ENCODE measurements at regions not wholly inside any gene's neighbourhood (a gene's known extent, or its start where the extent isn't known, plus 50 kb on each side); places are given as distances from the start of the nearest gene placed in this dataset.

- WGBS (ENCODE audit: missing lambda C conversion rate) = 69% methylated on average over 7 of the region's 7 CpGs
- POLR2A ChIA-PET = no interaction called here
- TF ChIP-seq HOXB5 (CRISPR knock-in tag; IDR thresholded peaks at IDR 0.05) (no peak), CHD4 (IDR thresholded peaks at IDR 0.05; ENCODE audit: borderline replicate concordance) (no peak), KDM5A (IDR thresholded peaks at IDR 0.05) (no peak), PHF8 (IDR thresholded peaks at IDR 0.05; ENCODE audit: borderline replicate concordance, low read depth) (no peak), ATOH8 (CRISPR knock-in tag; IDR thresholded peaks at IDR 0.05; ENCODE audit: low read depth) (no peak), HES2 (IDR thresholded peaks at IDR 0.05) (no peak)
- Histone ChIP-seq H3K4me1 (no peaks in the 10 kb centered on the region; the same call in 2 of the 3 replicates), H3K9me3 (no peaks in the 10 kb centered on the region), H3K4me3 (no peak overlapping the region), H3K27ac (no peak overlapping the region), H3K4me2 (no peak overlapping the region)
- no peak for FAIRE-seq
- CTCF ChIA-PET = interaction anchor here (0.6 to 1.0 kb wide), 3 partner anchors 9 to 24 kb away, joined by 3 to 4 read pairs (median 4); no protein-coding TSS in a partner anchor
- ATAC-seq = no peak
- no peak for DNase-seq (ENCODE audit: low read depth in 1 of 2, low spot score in 1 of 2)
Observed at GRCh38 chr15:29637555-29637954, 184.7 kb downstream of the TJP1 start.

- Histone ChIP-seq H3K9me3 (no peaks in the 10 kb centered on the region), H3K4me2 (no peak overlapping the region), H3K4me1 (no peaks in the 10 kb centered on the region; the same call in 2 of the 3 replicates), H3K27ac (no peak overlapping the region), H3K4me3 (no peak overlapping the region)
- DNase-seq (ENCODE audit: low read depth in 1 of 2, low spot score in 1 of 2) (no peak), ATAC-seq (no peak), FAIRE-seq (peak; percentile 76)
- TF ChIP-seq EHMT2 (IDR thresholded peaks at IDR 0.05; ENCODE audit: low read depth) (no peak), MAFK (IDR thresholded peaks at IDR 0.05; ENCODE audit: partially characterized antibody) (no peak), CBX2 (IDR thresholded peaks at IDR 0.05; ENCODE audit: borderline replicate concordance, low read depth) (no peak), RCOR1 (IDR thresholded peaks at IDR 0.05; ENCODE audit: low read depth, low read length) (no peak), CEBPB (IDR thresholded peaks at IDR 0.05) (no peak), KDM1A (IDR thresholded peaks at IDR 0.05; ENCODE audit: low read depth) (no peak), MAZ (IDR thresholded peaks at IDR 0.05; ENCODE audit: borderline replicate concordance, low read depth, low read length) (no peak), HEYL (CRISPR knock-in tag; IDR thresholded peaks at IDR 0.05) (no peak), ZC3H11A (IDR thresholded peaks at IDR 0.05) (no peak)
- ChIA-PET POLR2A (no interaction called here), CTCF (interaction anchor here (0.9 to 1.9 kb wide), 4 partner anchors 10 to 23 kb away, joined by 3 to 4 read pairs (median 4); no protein-coding TSS in a partner anchor)
Observed at GRCh38 chr15:29636921-29637320, 185.3 kb downstream of the TJP1 start.

- no peak; a peak in 1 of 6 replicates for ATAC-seq
- FAIRE-seq = no peak
- DNase-seq (ENCODE audit: low read depth in 1 of 2, low spot score in 1 of 2) = no peak
- TF ChIP-seq ELK1 (IDR thresholded peaks at IDR 0.05; ENCODE audit: low read depth, low read length) (no peak), HOXB5 (CRISPR knock-in tag; IDR thresholded peaks at IDR 0.05) (no peak), EHF (CRISPR knock-in tag; IDR thresholded peaks at IDR 0.05) (no peak), JUNB (IDR thresholded peaks at IDR 0.05) (no peak), BHLHE40 (IDR thresholded peaks at IDR 0.05; ENCODE audit: low read depth, low read length) (no peak), SREBF2 (IDR thresholded peaks at IDR 0.05) (no peak), POLR2A (IDR thresholded peaks at IDR 0.05; ENCODE audit: low read length) (no peak), MYC (IDR thresholded peaks at IDR 0.05; ENCODE audit: borderline replicate concordance, low read length) (no peak), ATOH8 (CRISPR knock-in tag; IDR thresholded peaks at IDR 0.05; ENCODE audit: low read depth) (no peak), BCL3 (IDR thresholded peaks at IDR 0.05) (no peak), ZFP36 (IDR thresholded peaks at IDR 0.05; ENCODE audit: borderline replicate concordance, partially characterized antibody) (no peak), MAFK (IDR thresholded peaks at IDR 0.05; ENCODE audit: partially characterized antibody) (no peak), REST (IDR thresholded peaks at IDR 0.05) (no peak)
- CTCF ChIA-PET = interaction anchor here (1.1 to 1.9 kb wide), 3 partner anchors 10 to 22 kb away, joined by 3 to 4 read pairs (median 4); no protein-coding TSS in a partner anchor
- WGBS (ENCODE audit: missing lambda C conversion rate) = 78% methylated on average over 13 of the region's 13 CpGs
- Histone ChIP-seq H3K27ac (no peak overlapping the region), H3K9me3 (no peaks in the 10 kb centered on the region), H3K4me2 (no peak overlapping the region), H3K4me3 (no peak overlapping the region), H3K4me1 (no peaks in the 10 kb centered on the region; the same call in 2 of the 3 replicates)
- POLR2A ChIA-PET = no interaction called here
Observed at GRCh38 chr15:29636140-29636539, 186.1 kb downstream of the TJP1 start.
